ENCODE measurements at regions not wholly inside any gene's neighbourhood (a gene's known extent, or its start where the extent isn't known, plus 50 kb on each side); places are given as distances from the start of the nearest gene placed in this dataset.

- no peak for TF ChIP-seq ZFP30 (CRISPR knock-in tag; IDR thresholded peaks at IDR 0.05)
- no peak for TF ChIP-seq ESRRG (CRISPR knock-in tag; IDR thresholded peaks at IDR 0.05)
- no peak for TF ChIP-seq ARNTL (CRISPR knock-in tag; IDR thresholded peaks at IDR 0.05; ENCODE audit: borderline replicate concordance, low read depth)
- TF ChIP-seq PATZ1 (CRISPR knock-in tag; IDR thresholded peaks at IDR 0.05; ENCODE audit: borderline replicate concordance): no peak
- TF ChIP-seq CSDC2 (CRISPR knock-in tag; IDR thresholded peaks at IDR 0.05): no peak
- TF ChIP-seq RARB (CRISPR knock-in tag; IDR thresholded peaks at IDR 0.05): no peak
- TF ChIP-seq BACH2 (CRISPR knock-in tag; IDR thresholded peaks at IDR 0.05; ENCODE audit: borderline replicate concordance): no peak
- no peak for TF ChIP-seq TSHZ2 (CRISPR knock-in tag; IDR thresholded peaks at IDR 0.05)
- TF ChIP-seq PPARA (CRISPR knock-in tag; IDR thresholded peaks at IDR 0.05; ENCODE audit: borderline replicate concordance): no peak
- no peak for TF ChIP-seq ZNF565 (CRISPR knock-in tag; conservative IDR thresholded peaks at IDR 0.05; ENCODE audit: low read depth)
- no peak for TF ChIP-seq GLIS3 (CRISPR knock-in tag; IDR thresholded peaks at IDR 0.05)
- TF ChIP-seq CSRNP3 (CRISPR knock-in tag; IDR thresholded peaks at IDR 0.05): no peak
- no peak for TF ChIP-seq CREB5 (CRISPR knock-in tag; IDR thresholded peaks at IDR 0.05; ENCODE audit: low read depth)
- TF ChIP-seq ZNF70 (CRISPR knock-in tag; IDR thresholded peaks at IDR 0.05): no peak
Measured at GRCh38 chr3:88221726-88222125, 72.0 kb downstream of the C3orf38 start.

All from SK-N-SH treated with all-trans-retinoic acid at 6 μM for 48 hours (cell line).